Suprapubic skin (tissue), 3 donors: ENCODE measurements at regions not wholly inside any gene's neighbourhood (a gene's known extent, or its start where the extent isn't known, plus 50 kb on each side); places are given as distances from the start of the nearest gene placed in this dataset.

Experiments
- CTCF ChIP-seq, 2 donors: fragments of 200-600 bp in 1 of 2; fragments of 450-650 bp in 1 of 2; sonication (generic) in 1 of 2; IDR thresholded peaks; one replicate each; pipeline ENCODE4 v1.5.1; 2016 to 2019; ENCODE audit warnings: antibody characterized with exemption in 2 of 2, mild to moderate bottlenecking in 1 of 2, moderate library complexity in 1 of 2
- EP300 ChIP-seq: sonication (generic); formaldehyde crosslinking; IDR thresholded peaks from one replicate; pipeline ENCODE4 v1.6.1; 2017; ENCODE audit warnings: antibody characterized with exemption
- POLR2A ChIP-seq, 2 donors: fragments of 450-650 bp; IDR thresholded peaks; one replicate each; pipeline ENCODE4 v1.6.1; 2017; ENCODE audit warnings: antibody characterized with exemption in 2 of 2, mild to moderate bottlenecking in 2 of 2, moderate library complexity in 2 of 2

DNA sequence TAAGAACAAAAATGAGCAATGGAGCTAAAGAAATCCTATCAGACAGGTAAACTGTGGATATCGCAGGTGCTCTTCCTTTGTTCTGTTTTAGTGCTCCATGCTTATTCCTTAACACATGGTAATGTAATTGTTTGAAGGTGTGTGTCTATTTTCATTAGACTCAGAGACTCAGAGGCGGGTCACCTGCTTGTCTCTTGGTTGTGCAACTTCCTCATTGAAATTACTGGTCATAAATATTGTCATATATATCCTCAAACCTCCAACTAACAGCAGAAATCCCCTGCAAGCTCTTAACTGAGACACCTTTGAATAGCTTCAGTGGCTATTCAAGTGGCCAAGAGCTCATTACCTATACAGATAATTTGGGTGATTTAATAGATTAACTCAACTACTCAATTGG lies 177.2 kb downstream of the PTN start:
- TF ChIP-seq CTCF (IDR thresholded peaks at IDR 0.05) (no peak), POLR2A (IDR thresholded peaks at IDR 0.05) (no peak), EP300 (no peak)
